Ovary (tissue), 7 donors: ENCODE measurements at regions not wholly inside any gene's neighbourhood (a gene's known extent, or its start where the extent isn't known, plus 50 kb on each side); places are given as distances from the start of the nearest gene placed in this dataset.
"Not testable (repeated sequence)": the region's sequence is repeated elsewhere in the genome, so short reads cannot be mapped to it uniquely, and the experiment has no call there.

Experiments
- DNase-seq, 5 donors: peaks; one replicate each; pipeline ENCODE4 v3.0.0-alpha.2; 2019 to 2020
- H3K27ac ChIP-seq, 2 donors: fragments of 200-600 bp; one replicate each; pipeline versions ENCODE4 v1.5.1 to v1.8.0; 2019 to 2022
- H3K27me3 ChIP-seq: fragments of 200-600 bp; one replicate; pipeline ENCODE4 v1.8.0; 2022
- H3K36me3 ChIP-seq: fragments of 200-600 bp; sonication (generic); one replicate; pipeline ENCODE4 v1.5.1; 2019
- H3K4me1 ChIP-seq: one replicate; pipeline ENCODE4 v1.8.1; 2013; ENCODE audit warnings: mild to moderate bottlenecking, moderate library complexity; ENCODE audit not compliant: insufficient read depth
- H3K4me3 ChIP-seq: fragments of 200-600 bp; sonication (generic); one replicate; pipeline ENCODE4 v1.5.1; 2017
- H3K9me3 ChIP-seq, 2 donors: fragments of 200-600 bp in 1 of 2; sonication (generic) in 1 of 2; one replicate each; pipeline versions ENCODE4 v1.5.1 to v1.8.1; 2013 to 2019; ENCODE audit warnings: mild to moderate bottlenecking in 1 of 2, moderate library complexity in 1 of 2
- EP300 ChIP-seq: sonication (generic); formaldehyde crosslinking; IDR thresholded peaks from one replicate; pipeline ENCODE4 v1.6.1; 2017; ENCODE audit warnings: antibody characterized with exemption
- POLR2A ChIP-seq: fragments of 450-650 bp; IDR thresholded peaks from one replicate; pipeline ENCODE4 v1.6.1; 2017; ENCODE audit warnings: antibody characterized with exemption, mild to moderate bottlenecking, moderate library complexity
- WGBS, 3 donors: extraction: QIAGEN DNeasy Blood & Tissue Kit in 1 of 3; methylation state at CpG; one replicate each; pipeline versions ENCODE4 v1.1.5 to v1.1.7; 2013 to 2017; 5-methylcytosine and 5-hydroxymethylcytosine counted together
- intact Hi-C, 4 donors: fragments of 100-400 bp; cut with DNase I; formaldehyde crosslinking; loops; one replicate each; pipeline versions ENCODE4 v1.11.0 to v1.15.1; 2022 to 2023
- TF ChIP-seq, protein P1 (sequence below), 3 donors: fragments of 450-650 bp in 2 of 3; fragments of 200-600 bp in 1 of 3; IDR thresholded peaks; one replicate each; pipeline versions ENCODE4 v1.5.1 to v1.8.0; 2016 to 2022; ENCODE audit warnings: antibody characterized with exemption in 3 of 3, mild to moderate bottlenecking in 1 of 3
- donor health status: DM: no; HTN: no; CAD: no; lungs with moderate emphysema.
- donor health status: DM: no; HTN: no; CAD: no.
- donor health status: Bipolar disorder and iron deficiency.
- donor health status: DM: no; HTN: no; CAD: no.
- donor health status: DM: yes; HTN: yes; CAD: no.

DNA sequence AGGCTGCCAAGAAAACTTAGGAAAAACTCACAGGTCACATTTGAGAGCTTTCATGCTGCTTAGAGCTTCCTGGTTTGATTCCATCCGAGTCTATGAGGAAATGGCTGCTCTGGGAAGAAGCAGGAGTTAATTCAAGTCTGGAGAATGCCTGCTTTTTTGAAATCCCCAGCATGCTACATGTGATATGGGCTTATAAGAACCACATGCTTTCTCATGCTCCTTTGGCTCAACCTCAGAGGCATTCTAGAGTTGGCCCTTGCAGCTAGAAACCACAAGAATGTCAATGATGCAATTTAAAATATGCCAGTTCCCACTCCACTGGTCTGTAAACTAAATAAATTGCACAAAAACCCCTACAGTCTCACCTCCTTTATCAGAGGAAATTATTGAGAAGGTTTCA, 142.9 kb upstream of the OLIG3 start:
- peak in 2 of 5 donors; percentile 31 to 46 for DNase-seq
- intact Hi-C loops: no loop called here
- Histone ChIP-seq H3K27ac (no peak overlapping the region), H3K4me3 (no peak overlapping the region), H3K4me1 (peaks cover 2% of the 10 kb centered on the region), H3K36me3 (no peaks in the 10 kb centered on the region), H3K9me3 (no peaks in the 10 kb centered on the region), H3K27me3 (no peaks in the 10 kb centered on the region)
- TF ChIP-seq, protein P1, sequence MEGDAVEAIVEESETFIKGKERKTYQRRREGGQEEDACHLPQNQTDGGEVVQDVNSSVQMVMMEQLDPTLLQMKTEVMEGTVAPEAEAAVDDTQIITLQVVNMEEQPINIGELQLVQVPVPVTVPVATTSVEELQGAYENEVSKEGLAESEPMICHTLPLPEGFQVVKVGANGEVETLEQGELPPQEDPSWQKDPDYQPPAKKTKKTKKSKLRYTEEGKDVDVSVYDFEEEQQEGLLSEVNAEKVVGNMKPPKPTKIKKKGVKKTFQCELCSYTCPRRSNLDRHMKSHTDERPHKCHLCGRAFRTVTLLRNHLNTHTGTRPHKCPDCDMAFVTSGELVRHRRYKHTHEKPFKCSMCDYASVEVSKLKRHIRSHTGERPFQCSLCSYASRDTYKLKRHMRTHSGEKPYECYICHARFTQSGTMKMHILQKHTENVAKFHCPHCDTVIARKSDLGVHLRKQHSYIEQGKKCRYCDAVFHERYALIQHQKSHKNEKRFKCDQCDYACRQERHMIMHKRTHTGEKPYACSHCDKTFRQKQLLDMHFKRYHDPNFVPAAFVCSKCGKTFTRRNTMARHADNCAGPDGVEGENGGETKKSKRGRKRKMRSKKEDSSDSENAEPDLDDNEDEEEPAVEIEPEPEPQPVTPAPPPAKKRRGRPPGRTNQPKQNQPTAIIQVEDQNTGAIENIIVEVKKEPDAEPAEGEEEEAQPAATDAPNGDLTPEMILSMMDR (IDR thresholded peaks at IDR 0.05): no peak
- TF ChIP-seq EP300 (no peak), POLR2A (no peak)
- 3 to 13% (median 8%) methylated on average over 1 of the region's 1 CpG for WGBS, 3 donors

DNA sequence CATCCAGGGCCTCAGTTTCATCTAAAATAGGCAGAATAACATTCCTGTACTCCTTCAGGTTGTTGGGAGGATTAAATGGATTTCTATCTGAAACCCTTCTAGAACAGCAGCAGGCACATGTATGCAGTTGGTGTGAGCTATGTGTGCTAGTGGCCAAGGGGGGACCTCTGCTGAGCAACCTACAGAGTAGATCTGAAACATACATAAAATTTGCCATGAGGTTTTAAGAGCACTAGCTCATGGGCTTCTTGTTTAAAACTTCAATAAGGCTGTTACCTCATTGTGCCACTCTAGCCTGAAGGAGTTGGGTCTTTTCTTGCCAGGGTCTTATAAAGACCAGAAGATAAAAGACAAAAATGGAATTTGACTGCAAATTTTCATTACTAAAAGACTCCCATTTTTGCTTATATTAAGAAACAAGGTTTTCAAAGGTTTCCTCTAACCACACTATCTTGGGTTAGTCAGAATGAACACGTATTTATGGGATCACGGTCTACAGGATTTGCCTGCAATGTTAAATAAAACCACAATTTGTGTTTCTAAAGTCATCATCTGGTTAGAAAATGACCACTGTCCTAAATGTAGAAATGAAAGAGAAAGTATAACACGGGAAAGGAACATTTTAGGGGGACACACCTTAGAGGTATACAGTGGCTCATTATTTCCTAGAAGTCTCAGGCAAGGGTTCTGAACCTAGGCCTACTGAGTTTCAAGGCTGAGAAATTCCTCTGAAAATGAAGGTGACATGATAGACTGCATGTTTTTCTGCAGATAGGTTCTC, 144.9 kb upstream of the OLIG3 start:
- H3K27ac ChIP-seq: no peak overlapping the region
- no peaks in the 10 kb centered on the region for H3K27me3 ChIP-seq
- no peaks in the 10 kb centered on the region for H3K36me3 ChIP-seq
- no peak overlapping the region for H3K4me3 ChIP-seq
- no peak for DNase-seq
- TF ChIP-seq, protein P1 (IDR thresholded peaks at IDR 0.05): no peak
- TF ChIP-seq POLR2A: no peak
- no peak for TF ChIP-seq EP300
- H3K9me3 ChIP-seq: no peaks in the 10 kb centered on the region
- H3K4me1 ChIP-seq: peaks cover 2% of the 10 kb centered on the region
- intact Hi-C loops: no loop called here
- 60 to 78% (median 69%) methylated on average over 3 of the region's 3 CpGs for WGBS, 3 donors

DNA sequence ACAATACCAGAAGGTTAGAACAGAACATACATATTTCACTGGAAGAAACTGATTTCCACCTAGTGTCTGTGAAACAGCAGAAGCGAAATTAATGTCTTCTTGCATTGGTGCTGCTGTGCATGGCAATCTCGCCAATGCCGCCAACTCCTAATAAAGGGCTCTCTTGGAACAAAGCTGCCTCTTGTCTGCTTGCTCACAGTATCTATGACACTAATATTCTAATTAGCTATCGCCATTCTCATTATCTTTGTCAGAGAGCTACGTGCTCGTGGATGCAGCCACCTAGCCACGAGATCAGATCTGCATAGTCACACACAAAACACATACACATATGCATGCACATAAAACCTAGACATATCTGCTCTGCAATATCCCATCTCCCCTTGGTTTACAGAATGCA, 145.9 kb upstream of the OLIG3 start:
- H3K27me3 ChIP-seq: no peaks in the 10 kb centered on the region
- no peak overlapping the region for H3K27ac ChIP-seq
- H3K4me3 ChIP-seq: no peak overlapping the region
- H3K36me3 ChIP-seq: no peaks in the 10 kb centered on the region
- peaks cover 2% of the 10 kb centered on the region for H3K4me1 ChIP-seq
- WGBS, 3 donors: 91 to 96% (median 95%) methylated on average over 7 of the region's 7 CpGs
- no peak for DNase-seq
- intact Hi-C loops: loop anchor here in 2 of 4 donors (5.0 to 10.0 kb wide), 3 partner anchors 345 to 553 kb away; no protein-coding TSS in a partner anchor
- TF ChIP-seq, protein P1 (IDR thresholded peaks at IDR 0.05): no peak
- TF ChIP-seq POLR2A: no peak
- no peak for TF ChIP-seq EP300
- no peaks in the 10 kb centered on the region for H3K9me3 ChIP-seq

DNA sequence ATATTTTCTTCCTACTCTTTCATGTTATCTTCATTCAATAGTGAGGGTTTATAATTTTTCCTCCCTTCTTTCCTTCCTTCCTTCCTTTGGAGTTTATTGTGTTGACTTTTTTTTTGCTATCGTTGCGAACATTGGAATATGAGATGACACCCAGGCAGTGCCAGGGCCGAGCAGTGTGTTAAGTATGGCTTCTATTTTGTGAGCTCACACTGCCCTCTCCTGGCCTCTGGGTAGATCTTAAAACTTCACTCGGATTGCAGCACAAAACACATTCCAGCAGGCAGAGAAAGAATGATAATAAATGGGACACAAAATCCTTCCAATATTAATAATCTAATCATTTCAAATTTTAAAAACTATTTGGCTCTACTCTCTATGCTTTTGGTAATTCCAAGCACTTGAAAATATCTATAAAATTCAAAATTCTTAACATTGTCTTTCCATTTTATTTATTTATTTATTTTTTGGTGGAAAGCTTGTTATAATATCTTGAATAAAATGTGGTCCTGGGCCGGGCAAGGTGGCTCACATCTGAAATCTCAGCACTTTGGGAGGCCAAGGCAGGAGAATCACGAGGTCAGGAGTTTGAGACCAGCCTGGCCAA, 147.4 kb upstream of the OLIG3 start:
- Histone ChIP-seq H3K9me3 (no peaks in the 10 kb centered on the region), H3K27ac (no peak overlapping the region), H3K27me3 (no peaks in the 10 kb centered on the region), H3K4me1 (peaks cover 2% of the 10 kb centered on the region), H3K4me3 (no peak overlapping the region), H3K36me3 (no peaks in the 10 kb centered on the region)
- TF ChIP-seq, protein P1 (IDR thresholded peaks at IDR 0.05): peak; percentile 19 to 63 (median 51)
- no peak for TF ChIP-seq POLR2A
- TF ChIP-seq EP300: no peak
- peak; percentile 64 to 77 (median 73) for DNase-seq
- intact Hi-C loops: loop anchor here in 2 of 4 donors (5.0 to 10.0 kb wide), 3 partner anchors 347 to 554 kb away; no protein-coding TSS in a partner anchor
- 7 to 12% (median 7%) methylated on average over 6 of the region's 6 CpGs for WGBS, 3 donors

DNA sequence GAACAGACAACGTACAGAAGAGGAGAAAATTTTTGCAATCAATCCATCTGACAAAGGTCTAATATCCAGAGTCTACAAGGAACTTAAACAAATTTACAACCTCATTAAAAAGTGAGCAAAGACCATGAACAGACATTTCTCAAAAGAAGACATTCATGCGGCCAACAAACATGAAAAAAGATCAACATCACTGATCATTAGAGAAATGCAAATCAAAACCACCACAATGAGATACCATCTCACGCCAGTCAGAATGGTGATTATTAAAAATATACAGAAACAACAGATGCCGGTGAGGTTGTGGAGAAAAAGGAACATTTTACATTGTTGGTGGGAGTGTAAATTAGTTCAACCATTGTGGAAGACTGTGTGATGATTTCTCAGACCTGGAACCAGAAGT, 149.0 kb upstream of the OLIG3 start:
- H3K27ac ChIP-seq, H3K4me1 ChIP-seq, H3K9me3 ChIP-seq, H3K4me3 ChIP-seq, H3K36me3 ChIP-seq, DNase-seq, H3K27me3 ChIP-seq: not testable (repeated sequence)
- 77 to 81% (median 80%) methylated on average over 4 of the region's 4 CpGs for WGBS, 3 donors
- intact Hi-C loops: loop anchor here in 2 of 4 donors (5.0 to 10.0 kb wide), 3 partner anchors 348 to 556 kb away; no protein-coding TSS in a partner anchor

DNA sequence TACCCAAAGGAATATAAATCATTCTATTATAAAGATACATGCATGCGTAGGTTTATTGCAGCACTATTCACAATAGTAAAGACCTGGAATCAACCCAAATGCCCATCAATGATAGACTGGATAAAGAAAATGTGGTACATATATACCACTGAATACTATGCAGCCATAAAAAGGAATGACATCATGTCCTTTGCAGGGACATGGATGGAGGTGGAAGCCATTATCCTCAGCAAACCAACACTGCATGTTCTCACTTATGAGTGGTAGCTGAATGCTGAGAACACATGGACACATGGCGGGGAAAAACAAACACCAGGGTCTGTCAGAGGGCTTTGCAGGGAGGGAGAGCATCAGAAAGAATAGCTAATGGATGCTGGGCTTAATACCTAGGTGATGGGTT, 149.4 kb upstream of the OLIG3 start:
- intact Hi-C loops: loop anchor here in 2 of 4 donors (5.0 to 10.0 kb wide), 3 partner anchors 349 to 556 kb away; no protein-coding TSS in a partner anchor
- not testable (repeated sequence) for H3K27me3 ChIP-seq, H3K4me3 ChIP-seq, DNase-seq, H3K4me1 ChIP-seq, H3K27ac ChIP-seq, H3K9me3 ChIP-seq, H3K36me3 ChIP-seq
- 68 to 96% (median 72%) methylated on average over 2 of the region's 2 CpGs for WGBS, 3 donors
